K562 (cell line): ENCODE measurements at regions not wholly inside any gene's neighbourhood (a gene's known extent, or its start where the extent isn't known, plus 50 kb on each side); places are given as distances from the start of the nearest gene placed in this dataset.

Experiments
- ATAC-seq: fragments of 200-7000 bp; cut with Tn5 transposase; 3 replicates; pipeline ENCODE4 v1.9.1; 2020; ENCODE audit warnings: moderate library complexity
- BruUV-seq: library from RNA; stranded (reverse); fragments of 400-500 nt; replicated peaks from 2 replicates; lab custom pipeline; 2021; lab: Mats Ljungman, UMichigan
- CTCF ChIA-PET: fragments of 300-600 bp; formaldehyde crosslinking; extraction: SDS; loops from one replicate; lab custom pipeline; 2021; ENCODE audit warnings: low intra/inter-chr PET ratio; lab: Yijun Ruan, JAX
- POLR2A ChIA-PET: fragments of 300-600, 350-650 bp; sonication (Branson Sonifier 250); formaldehyde crosslinking; extraction: SDS; loops from one replicate; lab custom pipeline; 2021; ENCODE audit warnings: antibody characterized with exemption, inconsistent platforms; lab: Yijun Ruan, JAX
- DNase-seq, 4 experiments: peaks; one replicate each; pipeline versions ENCODE4 v3.0.0 to v3.0.0-alpha.2; 2011 to 2018; ENCODE audit warnings: low spot score in 3 of 4, mixed read lengths in 3 of 4; ENCODE audit errors: extremely low read depth in 1 of 4
- FAIRE-seq: peaks from 2 replicates; lab custom pipeline; 2011; peaks lifted over from hg19 to GRCh38; lab: Jason Lieb, UNC
- H2AFZ ChIP-seq: 2 replicates; pipeline ENCODE4 v1.6.0; 2011; ENCODE audit warnings: low read depth, low read length, control low read depth, inconsistent platforms
- H3K27ac ChIP-seq: fragments of 200-600 bp; 3 replicates; pipeline ENCODE4 v1.8.0; 2011; ENCODE audit warnings: low read depth, mild to moderate bottlenecking, control low read depth, inconsistent platforms, low read length, moderate library complexity, mixed read lengths; ENCODE audit errors: extremely low read depth
- H3K27me3 ChIP-seq, 2 experiments: fragments of 300-600 bp in 1 of 2; 2 replicates in 1 of 2; 3 replicates in 1 of 2; pipeline versions ENCODE4 v1.6.0 to v1.8.0; 2011; ENCODE audit warnings: inconsistent platforms in 2 of 2, low read length in 2 of 2, mild to moderate bottlenecking in 1 of 2, mixed read lengths in 1 of 2, moderate library complexity in 1 of 2; ENCODE audit not compliant: control insufficient read depth in 2 of 2, insufficient read depth in 2 of 2
- H3K36me3 ChIP-seq: fragments of 300-600 bp; 3 replicates; pipeline ENCODE4 v1.8.0; 2011; ENCODE audit warnings: mild to moderate bottlenecking, low read length, inconsistent platforms; ENCODE audit not compliant: control insufficient read depth, insufficient read depth
- H3K4me1 ChIP-seq, 2 experiments: fragments of 200-600 bp in 1 of 2; replicated peaks in 1 of 2; 2 replicates in 1 of 2; 3 replicates in 1 of 2; pipeline versions ENCODE4 v1.5.1 to v1.8.0; 2011; ENCODE audit warnings: inconsistent platforms in 2 of 2, low read length in 2 of 2, mild to moderate bottlenecking in 1 of 2, mixed read lengths in 1 of 2, moderate library complexity in 1 of 2; ENCODE audit not compliant: control insufficient read depth in 2 of 2, insufficient read depth in 2 of 2
- H3K4me2 ChIP-seq: 2 replicates; pipeline ENCODE4 v1.6.1; 2011; ENCODE audit warnings: low read length, control low read depth, inconsistent platforms, mixed read lengths; ENCODE audit not compliant: insufficient read depth
- H3K4me3 ChIP-seq: fragments of 200-600 bp; sonication (generic), shearing (Covaris generic); 2 replicates; pipeline ENCODE4 v1.5.1; 2016; ENCODE audit warnings: control low read depth, inconsistent platforms
- H3K79me2 ChIP-seq: fragments of 200-600 bp; 3 replicates; pipeline ENCODE4 v1.8.0; 2011; ENCODE audit warnings: low read length, inconsistent platforms; ENCODE audit not compliant: control insufficient read depth, insufficient read depth
- H3K9ac ChIP-seq, 2 experiments: 2 replicates each; pipeline versions ENCODE4 v1.6.0 to v1.6.1; 2011; ENCODE audit warnings: low read depth in 2 of 2, low read length in 2 of 2, control low read depth in 1 of 2, inconsistent platforms in 1 of 2, mild to moderate bottlenecking in 1 of 2, mixed read lengths in 1 of 2; ENCODE audit not compliant: insufficient read depth in 1 of 2
- H3K9me1 ChIP-seq: one replicate; pipeline ENCODE4 v1.6.0; 2011; ENCODE audit warnings: inconsistent platforms, mild to moderate bottlenecking, low read length, moderate library complexity; ENCODE audit not compliant: control insufficient read depth, insufficient read depth
- H3K9me3 ChIP-seq: replicated peaks from 2 replicates; pipeline ENCODE4 v1.5.1; 2011; ENCODE audit warnings: low read depth, low read length, inconsistent platforms; ENCODE audit not compliant: control insufficient read depth, insufficient read depth
- H4K20me1 ChIP-seq: replicated peaks from 2 replicates; pipeline ENCODE4 v1.6.1; 2011; ENCODE audit warnings: low read length, inconsistent platforms, mixed read lengths; ENCODE audit not compliant: control insufficient read depth, insufficient read depth
- CHD4 ChIP-seq: fragments of 200-600 bp; sonication (generic); IDR thresholded peaks from 3 replicates; pipeline ENCODE4 v1.6.1; 2012; ENCODE audit warnings: low read depth, mild to moderate bottlenecking, mixed read lengths, low read length, inconsistent platforms; ENCODE audit not compliant: insufficient read depth, insufficient replicate concordance, poor library complexity, severe bottlenecking
- FOXK1 ChIP-seq: sonication (generic); formaldehyde crosslinking; IDR thresholded peaks from 2 replicates; pipeline ENCODE4 v1.8.0; 2022; ENCODE audit warnings: missing genetic modification reagents, mild to moderate bottlenecking, borderline replicate concordance
- GABPA ChIP-seq: fragments of 200-800 bp; sonication (Bioruptor generic); conservative IDR thresholded peaks from 2 replicates; pipeline ENCODE4 v1.6.1; 2016; ENCODE audit warnings: low read depth, missing genetic modification characterization, missing compliant biosample characterization
- HNRNPH1 ChIP-seq: fragments of 200-400 bp; formaldehyde crosslinking; optimal IDR thresholded peaks from 2 replicates; pipeline ENCODE3; 2017; ENCODE audit warnings: low read depth, mild to moderate bottlenecking, low read length, moderate library complexity
- NR2C1 ChIP-seq, 2 experiments: fragments of 450-650 bp; IDR thresholded peaks; 2 replicates each; pipeline ENCODE4 v1.6.1; 2017; ENCODE audit warnings: mild to moderate bottlenecking in 2 of 2, antibody characterized with exemption in 1 of 2, inconsistent platforms in 1 of 2, missing compliant biosample characterization in 1 of 2, missing genetic modification characterization in 1 of 2
- PPARD ChIP-seq: fragments of 250-450 bp; sonication (Bioruptor Pico); IDR thresholded peaks from 2 replicates; pipeline ENCODE4 v1.8.0; 2022; ENCODE audit warnings: inconsistent platforms, mild to moderate bottlenecking, moderate library complexity
- RBM39 ChIP-seq: fragments of 200-400 bp; formaldehyde crosslinking; optimal IDR thresholded peaks from 2 replicates; pipeline ENCODE3; 2018; ENCODE audit warnings: low read depth, low read length
- SMAD1 ChIP-seq: fragments of 150-350 bp; IDR thresholded peaks from 2 replicates; pipeline ENCODE4 v1.6.1; 2014; ENCODE audit warnings: low read length, low read depth; ENCODE audit not compliant: partially characterized antibody
- SRSF3 ChIP-seq: fragments of 200-400 bp; formaldehyde crosslinking; IDR thresholded peaks from 2 replicates; pipeline ENCODE4 v1.6.1; 2016; ENCODE audit warnings: mild to moderate bottlenecking, low read length, moderate library complexity; ENCODE audit not compliant: insufficient read depth
- ZC3H11A ChIP-seq: IDR thresholded peaks from 2 replicates; pipeline ENCODE4 v1.6.1; 2012; ENCODE audit warnings: low read depth, low read length, improper control_type of control experiment
- ZKSCAN3 ChIP-seq: fragments of 250-450 bp; sonication (Bioruptor Pico); IDR thresholded peaks from 2 replicates; pipeline ENCODE4 v1.4.0; 2020
- ZNF133 ChIP-seq: fragments of 250-450 bp; sonication (Bioruptor Pico); IDR thresholded peaks from 2 replicates; pipeline ENCODE4 v1.4.0; 2020; ENCODE audit warnings: mild to moderate bottlenecking
- ZNF444 ChIP-seq: fragments of 250-450 bp; sonication (Bioruptor Pico); IDR thresholded peaks from 2 replicates; pipeline ENCODE4 v1.4.0; 2020; ENCODE audit warnings: mild to moderate bottlenecking, moderate library complexity
- ZNF551 ChIP-seq: fragments of 250-450 bp; sonication (Bioruptor Pico); IDR thresholded peaks from 2 replicates; pipeline ENCODE4 v1.5.0; 2021; ENCODE audit warnings: mild to moderate bottlenecking, moderate library complexity
- ZNF561 ChIP-seq: fragments of 450-650 bp; formaldehyde crosslinking; conservative IDR thresholded peaks from 2 replicates; pipeline ENCODE4 v1.4.0; 2020; ENCODE audit warnings: mild to moderate bottlenecking, moderate library complexity
- ZNF668 ChIP-seq: fragments of 250-450 bp; sonication (Bioruptor Pico); IDR thresholded peaks from 2 replicates; pipeline ENCODE4 v1.8.0; 2022; ENCODE audit warnings: mild to moderate bottlenecking, inconsistent platforms
- WGBS: fragments of 100-300 bp; shearing (Covaris generic); methylation state at CpG from one replicate; pipeline ENCODE4 v1.1.6; 2016; ENCODE audit warnings: low coverage, mixed read lengths; ENCODE audit not compliant: insufficient coverage; ENCODE audit errors: missing lambda C conversion rate; 5-methylcytosine and 5-hydroxymethylcytosine counted together
- in situ Hi-C: fragments of 300-500 bp; cut with MboI; formaldehyde crosslinking; loops from 4 replicates; pipeline ENCODE4 v1.15.0; 2018; ENCODE audit warnings: inconsistent platforms, mixed read lengths
- intact Hi-C: fragments of 100-400 bp; cut with micrococcal nuclease; formaldehyde crosslinking; loops from 2 replicates; pipeline ENCODE4 v1.14.2; 2022
- TF ChIP-seq, protein P1 (sequence below): sonication (generic); formaldehyde crosslinking; IDR thresholded peaks from 2 replicates; pipeline ENCODE4 v1.5.0; 2020; ENCODE audit warnings: missing genetic modification reagents
- TF ChIP-seq, protein P2 (sequence below): IDR thresholded peaks from 2 replicates; pipeline ENCODE4 v1.6.1; 2012; ENCODE audit warnings: low read depth, low read length, improper control_type of control experiment, borderline replicate concordance

DNA sequence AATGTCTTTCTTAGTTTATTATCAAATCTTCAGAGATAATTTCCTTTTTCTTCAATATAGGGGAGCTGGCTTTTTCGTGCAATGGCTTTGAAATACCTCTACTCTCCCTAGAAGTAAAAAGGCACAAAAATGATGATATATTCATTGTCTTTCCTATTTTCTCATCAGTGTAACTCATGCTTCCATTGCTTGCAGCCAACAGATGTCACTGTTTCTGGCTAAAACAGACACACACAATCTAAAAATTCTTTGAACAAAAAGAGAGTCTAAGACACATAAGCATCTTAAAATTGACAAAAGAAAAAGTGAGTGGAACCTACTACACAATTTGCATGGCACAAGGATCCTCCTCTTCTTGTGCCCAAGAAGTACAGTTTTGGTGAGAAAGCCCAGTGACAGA, 448.7 kb upstream of the VRK2 start:
- H3K27ac ChIP-seq, result no peak overlapping the region
- no peaks in the 10 kb centered on the region for H3K4me1 ChIP-seq
- POLR2A ChIA-PET, result interaction anchor here (0.6 kb wide), 1 partner anchor 31 kb away, joined by 4 read pairs; no protein-coding TSS in a partner anchor
- no peaks in the 10 kb centered on the region for H3K36me3 ChIP-seq
- in situ Hi-C loops (no loop called here), intact Hi-C loops (no loop called here)
- H4K20me1 ChIP-seq, result no peaks in the 10 kb centered on the region
- ATAC-seq (no peak), FAIRE-seq (no peak), DNase-seq (no peak)
- no peak overlapping the region for H3K4me2 ChIP-seq
- no peak overlapping the region for H3K9ac ChIP-seq
- H3K4me3 ChIP-seq, result no peak overlapping the region
- TF ChIP-seq ZKSCAN3 (no peak), ZC3H11A (no peak), SMAD1 (no peak), RBM39 (no peak), ZNF561 (CRISPR knock-in tag) (no peak), PPARD (CRISPR knock-in tag) (no peak), GABPA (tag) (no peak), ZNF668 (CRISPR knock-in tag) (no peak), ZNF133 (CRISPR knock-in tag) (no peak), SRSF3 (no peak), CHD4 (no peak), ZNF444 (CRISPR knock-in tag) (no peak), HNRNPH1 (no peak), NR2C1 (IDR thresholded peaks at IDR 0.05) (no peak), NR2C1 (tag; IDR thresholded peaks at IDR 0.05) (no peak), ZNF551 (CRISPR knock-in tag) (no peak), FOXK1 (CRISPR knock-in tag) (no peak)
- TF ChIP-seq, protein P1, sequence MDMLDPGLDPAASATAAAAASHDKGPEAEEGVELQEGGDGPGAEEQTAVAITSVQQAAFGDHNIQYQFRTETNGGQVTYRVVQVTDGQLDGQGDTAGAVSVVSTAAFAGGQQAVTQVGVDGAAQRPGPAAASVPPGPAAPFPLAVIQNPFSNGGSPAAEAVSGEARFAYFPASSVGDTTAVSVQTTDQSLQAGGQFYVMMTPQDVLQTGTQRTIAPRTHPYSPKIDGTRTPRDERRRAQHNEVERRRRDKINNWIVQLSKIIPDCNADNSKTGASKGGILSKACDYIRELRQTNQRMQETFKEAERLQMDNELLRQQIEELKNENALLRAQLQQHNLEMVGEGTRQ (CRISPR knock-in tag), result no peak
- TF ChIP-seq, protein P2, sequence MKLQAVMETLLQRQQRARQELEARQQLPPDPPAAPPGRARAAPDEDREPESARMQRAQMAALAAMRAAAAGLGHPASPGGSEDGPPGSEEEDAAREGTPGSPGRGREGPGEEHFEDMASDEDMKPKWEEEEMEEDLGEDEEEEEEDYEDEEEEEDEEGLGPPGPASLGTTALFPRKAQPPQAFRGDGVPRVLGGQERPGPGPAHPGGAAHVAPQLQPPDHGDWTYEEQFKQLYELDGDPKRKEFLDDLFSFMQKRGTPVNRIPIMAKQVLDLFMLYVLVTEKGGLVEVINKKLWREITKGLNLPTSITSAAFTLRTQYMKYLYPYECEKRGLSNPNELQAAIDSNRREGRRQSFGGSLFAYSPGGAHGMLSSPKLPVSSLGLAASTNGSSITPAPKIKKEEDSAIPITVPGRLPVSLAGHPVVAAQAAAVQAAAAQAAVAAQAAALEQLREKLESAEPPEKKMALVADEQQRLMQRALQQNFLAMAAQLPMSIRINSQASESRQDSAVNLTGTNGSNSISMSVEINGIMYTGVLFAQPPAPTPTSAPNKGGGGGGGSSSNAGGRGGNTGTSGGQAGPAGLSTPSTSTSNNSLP, result no peak
- CTCF ChIA-PET, result no interaction called here
- no peaks in the 10 kb centered on the region for H3K9me1 ChIP-seq
- no peaks in the 10 kb centered on the region for H3K79me2 ChIP-seq
- 7% methylated on average over 1 of the region's 1 CpG for WGBS
- H2AFZ ChIP-seq, result no peak overlapping the region
- no peaks in the 10 kb centered on the region for H3K9me3 ChIP-seq
- no TSS peak for BruUV-seq
- no peaks in the 10 kb centered on the region for H3K27me3 ChIP-seq
